ENCODE measurements at regions not wholly inside any gene's neighbourhood (a gene's known extent, or its start where the extent isn't known, plus 50 kb on each side); places are given as distances from the start of the nearest gene placed in this dataset.

- ChIA-PET POLR2A (ENCODE audit: low non-redundant PET) (no interaction called here), CTCF (no interaction called here)
Observed at GRCh38 chr6:149249370-149250357, 67.8 kb upstream of the TAB2 start.

GRCh38 chr6:149250951-149251350 lies 66.6 kb upstream of the TAB2 start:
- intact Hi-C loops (cut with micrococcal nuclease; ENCODE audit: unreplicated experiment), result no loop called here
- H3K9me3 ChIP-seq (ENCODE audit: low read depth, low read length, poor library complexity, severe bottlenecking), result no peaks in the 10 kb centered on the region
- TF ChIP-seq CTCF (conservative IDR thresholded peaks at IDR 0.05; ENCODE audit: low read depth, low read length) (no peak), EZH2 (IDR thresholded peaks at IDR 0.05; ENCODE audit: borderline replicate concordance, low read depth, low read length, poor library complexity, severe bottlenecking) (no peak)
- CTCF ChIA-PET, result no interaction called here
- DNase-seq (ENCODE audit: low spot score), result no peak
- H3K4me3 ChIP-seq (ENCODE audit: low read depth, low read length, poor library complexity, severe bottlenecking), result no peak overlapping the region
- H3K27ac ChIP-seq (ENCODE audit: low read depth, low read length, poor library complexity, severe bottlenecking), result no peak overlapping the region
- H3K36me3 ChIP-seq (ENCODE audit: insufficient read depth, low read length, poor library complexity, severe bottlenecking), result no peaks in the 10 kb centered on the region
- H3K4me1 ChIP-seq (ENCODE audit: insufficient read depth, low read length, poor library complexity, severe bottlenecking), result no peaks in the 10 kb centered on the region
- no peaks in the 10 kb centered on the region for H3K27me3 ChIP-seq (replicated peaks; ENCODE audit: insufficient read depth, low read depth, low read length, poor library complexity)
- no TSS peak for BruUV-seq (replicated peaks)
- POLR2A ChIA-PET (ENCODE audit: low non-redundant PET), result no interaction called here

More at GRCh38 chr6:149249370-149250357, 67.8 kb upstream of the TAB2 start:
- Histone ChIP-seq H3K27me3 (replicated peaks; ENCODE audit: insufficient read depth, low read depth, low read length, poor library complexity) (no peaks in the 10 kb centered on the region), H3K4me3 (ENCODE audit: low read depth, low read length, poor library complexity, severe bottlenecking) (no peak overlapping the region), H3K36me3 (ENCODE audit: insufficient read depth, low read length, poor library complexity, severe bottlenecking) (no peaks in the 10 kb centered on the region), H3K4me1 (ENCODE audit: insufficient read depth, low read length, poor library complexity, severe bottlenecking) (no peaks in the 10 kb centered on the region), H3K27ac (ENCODE audit: low read depth, low read length, poor library complexity, severe bottlenecking) (no peak overlapping the region), H3K9me3 (ENCODE audit: low read depth, low read length, poor library complexity, severe bottlenecking) (no peaks in the 10 kb centered on the region)
- TF ChIP-seq EZH2 (IDR thresholded peaks at IDR 0.05; ENCODE audit: borderline replicate concordance, low read depth, low read length, poor library complexity, severe bottlenecking), result no peak
- TF ChIP-seq CTCF (conservative IDR thresholded peaks at IDR 0.05; ENCODE audit: low read depth, low read length), result no peak
- no TSS peak for BruUV-seq (replicated peaks)
- intact Hi-C loops (cut with micrococcal nuclease; ENCODE audit: unreplicated experiment), result no loop called here
- no peak for DNase-seq (ENCODE audit: low spot score)

GRCh38 chr6:149252622-149253021 lies 64.9 kb upstream of the TAB2 start:
- Histone ChIP-seq H3K9me3 (ENCODE audit: low read depth, low read length, poor library complexity, severe bottlenecking) (no peaks in the 10 kb centered on the region), H3K36me3 (ENCODE audit: insufficient read depth, low read length, poor library complexity, severe bottlenecking) (no peaks in the 10 kb centered on the region), H3K4me3 (ENCODE audit: low read depth, low read length, poor library complexity, severe bottlenecking) (no peak overlapping the region), H3K27me3 (replicated peaks; ENCODE audit: insufficient read depth, low read depth, low read length, poor library complexity) (no peaks in the 10 kb centered on the region), H3K4me1 (ENCODE audit: insufficient read depth, low read length, poor library complexity, severe bottlenecking) (no peaks in the 10 kb centered on the region), H3K27ac (ENCODE audit: low read depth, low read length, poor library complexity, severe bottlenecking) (no peak overlapping the region)
- ChIA-PET CTCF (no interaction called here), POLR2A (ENCODE audit: low non-redundant PET) (no interaction called here)
- no peak for DNase-seq (ENCODE audit: low spot score)
- BruUV-seq (replicated peaks), result no TSS peak
- intact Hi-C loops (cut with micrococcal nuclease; ENCODE audit: unreplicated experiment), result no loop called here
- no peak for TF ChIP-seq EZH2 (IDR thresholded peaks at IDR 0.05; ENCODE audit: borderline replicate concordance, low read depth, low read length, poor library complexity, severe bottlenecking)
- no peak for TF ChIP-seq CTCF (conservative IDR thresholded peaks at IDR 0.05; ENCODE audit: low read depth, low read length)
